Testis (tissue), 2 donors: ENCODE measurements at regions not wholly inside any gene's neighbourhood (a gene's known extent, or its start where the extent isn't known, plus 50 kb on each side); places are given as distances from the start of the nearest gene placed in this dataset.

Source experiments
- POLR2A ChIP-seq: fragments of 450-650 bp; IDR thresholded peaks from one replicate; pipeline ENCODE4 v1.6.1; 2017; ENCODE audit warnings: antibody characterized with exemption, mild to moderate bottlenecking, moderate library complexity
- TF ChIP-seq, protein P1 (sequence below), 3 experiments: fragments of 450-650 bp in 2 of 3; fragments of 200-600 bp in 1 of 3; sonication (generic) in 1 of 3; IDR thresholded peaks; one replicate each; pipeline ENCODE4 v1.5.1; 2016 to 2019; ENCODE audit warnings: antibody characterized with exemption in 3 of 3, mild to moderate bottlenecking in 2 of 3, moderate library complexity in 1 of 3

DNA sequence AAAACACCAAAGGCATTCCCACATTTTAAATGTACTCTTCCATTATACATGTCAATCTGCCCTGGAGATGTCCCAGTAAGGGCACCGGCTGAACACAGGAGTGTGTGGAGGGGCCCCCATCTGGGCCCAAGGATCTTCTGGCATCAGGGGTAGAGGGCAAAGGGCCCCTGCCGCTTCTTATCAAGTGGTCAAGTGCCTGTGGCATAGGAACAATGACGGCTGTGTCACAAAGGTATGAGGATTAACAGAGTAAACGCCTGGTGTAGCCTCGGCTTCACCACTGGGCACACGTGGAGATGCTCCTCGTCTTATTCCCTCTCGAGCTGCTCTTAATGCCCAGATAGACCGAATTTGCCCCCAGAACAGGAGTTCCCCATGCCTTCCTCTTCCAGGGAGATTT, 169.7 kb upstream of the GLI2 start:
- TF ChIP-seq, protein P1, sequence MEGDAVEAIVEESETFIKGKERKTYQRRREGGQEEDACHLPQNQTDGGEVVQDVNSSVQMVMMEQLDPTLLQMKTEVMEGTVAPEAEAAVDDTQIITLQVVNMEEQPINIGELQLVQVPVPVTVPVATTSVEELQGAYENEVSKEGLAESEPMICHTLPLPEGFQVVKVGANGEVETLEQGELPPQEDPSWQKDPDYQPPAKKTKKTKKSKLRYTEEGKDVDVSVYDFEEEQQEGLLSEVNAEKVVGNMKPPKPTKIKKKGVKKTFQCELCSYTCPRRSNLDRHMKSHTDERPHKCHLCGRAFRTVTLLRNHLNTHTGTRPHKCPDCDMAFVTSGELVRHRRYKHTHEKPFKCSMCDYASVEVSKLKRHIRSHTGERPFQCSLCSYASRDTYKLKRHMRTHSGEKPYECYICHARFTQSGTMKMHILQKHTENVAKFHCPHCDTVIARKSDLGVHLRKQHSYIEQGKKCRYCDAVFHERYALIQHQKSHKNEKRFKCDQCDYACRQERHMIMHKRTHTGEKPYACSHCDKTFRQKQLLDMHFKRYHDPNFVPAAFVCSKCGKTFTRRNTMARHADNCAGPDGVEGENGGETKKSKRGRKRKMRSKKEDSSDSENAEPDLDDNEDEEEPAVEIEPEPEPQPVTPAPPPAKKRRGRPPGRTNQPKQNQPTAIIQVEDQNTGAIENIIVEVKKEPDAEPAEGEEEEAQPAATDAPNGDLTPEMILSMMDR (IDR thresholded peaks at IDR 0.05): no peak
- no peak for TF ChIP-seq POLR2A
